ENCODE measurements at regions not wholly inside any gene's neighbourhood (a gene's known extent, or its start where the extent isn't known, plus 50 kb on each side); places are given as distances from the start of the nearest gene placed in this dataset.
"Not testable (repeated sequence)": the region's sequence is repeated elsewhere in the genome, so short reads cannot be mapped to it uniquely, and the experiment has no call there.

DNA sequence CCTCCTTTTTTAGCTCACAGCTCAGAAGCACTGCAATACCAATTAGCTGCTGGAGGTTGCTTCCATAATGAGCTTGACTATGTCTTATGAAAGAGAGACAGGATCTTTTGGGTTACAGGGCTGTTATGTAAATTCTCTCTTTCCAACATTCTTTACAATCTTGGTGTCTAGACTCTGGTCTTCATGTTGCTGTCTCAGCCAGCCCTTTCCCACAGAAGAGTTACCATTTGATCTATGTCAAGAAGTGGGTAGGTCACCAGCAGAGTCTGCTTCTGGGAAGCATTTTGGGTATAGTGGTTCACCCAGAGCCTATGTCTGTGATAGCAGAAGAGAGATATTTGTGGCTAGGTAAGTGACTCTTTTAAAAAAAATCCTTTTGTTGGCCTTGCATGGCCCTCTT lies 234.5 kb downstream of the SATB1 start:
- no peak for DNase-seq (ENCODE audit: low read depth in 2 of 2)

DNA sequence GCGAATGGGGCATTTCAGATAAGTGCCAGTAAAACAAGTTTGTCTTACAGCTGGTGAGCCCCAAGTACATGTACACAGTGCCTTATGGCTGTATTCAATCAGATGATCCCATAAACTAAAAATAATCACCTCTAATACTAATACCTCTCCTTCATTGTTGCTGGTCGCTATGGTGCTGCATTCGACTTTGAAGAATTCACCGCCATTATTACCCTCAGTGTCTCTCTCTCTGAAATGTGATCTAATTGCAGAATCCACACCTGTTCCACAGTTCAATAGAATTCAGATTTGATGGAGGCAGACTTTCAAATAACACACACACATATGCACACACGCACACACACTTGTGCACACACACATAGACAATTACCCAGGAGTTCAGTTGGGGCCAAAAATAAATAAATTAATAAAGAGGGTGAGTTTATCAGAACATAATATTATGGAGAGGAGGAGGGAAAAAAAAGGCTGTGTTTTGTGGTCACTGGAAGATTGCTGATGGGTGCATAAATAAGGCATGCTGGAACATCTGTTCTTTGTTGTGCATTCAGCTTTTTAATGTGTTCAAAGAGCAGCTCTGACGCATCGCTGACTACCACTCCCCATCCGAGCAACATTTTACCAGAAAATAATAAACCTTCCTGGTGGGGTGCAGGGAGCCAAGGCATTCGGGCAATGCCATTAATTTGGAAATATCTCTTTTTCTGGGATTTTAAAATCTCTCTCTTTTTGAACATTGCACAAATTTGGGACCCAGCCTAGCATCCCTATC lies 235.7 kb downstream of the SATB1 start:
- DNase-seq (ENCODE audit: low read depth in 2 of 2) = no peak

DNA sequence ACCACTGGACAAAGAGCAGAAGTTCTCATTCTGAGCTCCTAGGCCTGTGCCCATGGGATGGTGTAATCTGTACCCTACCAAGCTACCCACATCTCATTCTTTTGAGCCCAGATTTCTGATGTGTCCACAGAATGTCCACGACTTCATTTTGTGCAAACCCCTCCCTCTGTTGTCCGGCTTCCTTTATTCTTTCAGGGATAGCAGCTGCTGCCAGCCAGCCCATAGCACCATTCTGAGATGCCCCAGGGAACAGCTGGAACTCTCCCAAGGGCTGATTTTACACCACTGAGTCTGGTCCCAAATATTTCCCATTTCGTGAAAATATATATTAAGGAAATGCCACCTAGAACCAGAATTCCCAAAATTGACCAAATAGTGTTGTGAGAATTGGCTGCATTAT lies 236.6 kb downstream of the SATB1 start:
- DNase-seq (ENCODE audit: low read depth in 2 of 2) = no peak

DNA sequence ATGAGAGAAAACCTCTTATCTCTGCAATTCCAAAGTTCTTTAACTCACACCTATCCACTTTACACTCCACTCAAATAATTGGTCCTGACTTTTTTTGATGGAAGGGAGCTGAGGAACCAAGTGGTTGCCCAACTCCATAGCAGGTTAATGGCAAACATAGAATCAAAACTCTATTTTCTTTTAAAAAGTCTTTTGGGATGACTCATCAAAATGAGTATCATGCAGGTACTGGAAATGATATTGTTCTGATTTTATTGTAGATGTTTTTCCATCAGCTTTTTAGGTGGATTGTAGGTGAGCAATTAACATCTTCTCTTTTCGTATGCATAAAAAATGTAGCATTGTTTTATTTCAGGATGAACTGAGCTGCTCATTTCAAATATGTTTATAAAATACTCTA lies 239.5 kb downstream of the SATB1 start:
- no peak for DNase-seq (ENCODE audit: low read depth in 2 of 2)

DNA sequence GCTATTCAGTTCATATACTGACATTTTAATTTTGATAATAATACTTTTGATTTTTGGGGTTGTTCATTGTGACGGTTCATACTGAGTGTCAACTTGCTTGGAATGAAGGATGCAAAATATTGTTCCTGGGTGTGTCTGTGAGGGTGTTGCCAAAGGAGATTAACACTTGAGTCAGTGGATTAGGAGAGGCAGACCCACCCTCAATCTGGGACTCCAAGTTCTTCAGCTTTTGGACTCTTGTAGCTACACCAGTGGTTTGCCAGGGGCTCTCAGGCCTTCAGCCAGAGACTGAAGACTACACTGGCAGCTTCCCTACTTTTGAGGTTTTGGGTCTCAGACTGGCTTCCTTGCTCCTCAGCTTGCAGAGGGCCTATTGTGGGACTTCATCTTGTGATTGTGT lies 242.2 kb downstream of the SATB1 start:
- not testable (repeated sequence) for DNase-seq (ENCODE audit: low read depth in 2 of 2)

DNA sequence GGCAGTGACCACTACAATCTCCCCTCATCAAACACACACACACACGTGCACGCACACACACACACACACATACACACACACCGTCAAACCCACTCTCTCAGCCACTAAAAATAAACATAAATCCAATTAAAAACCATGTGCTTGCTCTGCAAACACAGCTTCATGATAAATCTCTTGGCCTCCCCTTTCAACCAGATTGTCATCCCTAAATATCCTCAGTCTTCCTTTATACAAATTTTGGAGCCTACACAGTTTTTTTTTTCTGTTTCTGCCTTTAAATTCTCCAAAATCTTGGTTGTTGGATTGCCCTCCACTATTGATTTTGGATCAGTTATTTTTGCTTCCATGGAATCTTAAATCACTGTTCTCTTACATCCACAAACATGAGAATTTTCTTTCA lies 245.6 kb downstream of the SATB1 start:
- DNase-seq (ENCODE audit: low read depth in 2 of 2) = no peak

DNA sequence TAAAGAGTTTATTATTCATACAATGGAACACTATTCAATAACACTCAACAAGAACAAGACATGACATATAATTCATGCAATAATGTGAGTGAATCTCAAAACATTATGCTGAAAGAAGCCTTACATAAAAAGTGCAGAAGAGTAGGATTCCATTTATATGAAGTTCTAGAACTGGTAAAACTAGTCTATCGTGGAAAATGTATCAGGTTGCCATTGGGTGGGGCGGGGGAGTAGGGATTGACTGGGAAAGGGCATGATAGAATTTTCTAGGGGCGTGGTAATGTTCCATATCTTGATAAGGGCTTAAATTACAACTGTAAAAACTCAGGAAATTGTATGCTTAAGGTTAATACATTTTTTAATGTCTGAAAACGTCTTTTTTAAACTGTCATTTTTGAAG lies 247.9 kb downstream of the SATB1 start:
- DNase-seq (ENCODE audit: low read depth in 2 of 2) = no peak

DNA sequence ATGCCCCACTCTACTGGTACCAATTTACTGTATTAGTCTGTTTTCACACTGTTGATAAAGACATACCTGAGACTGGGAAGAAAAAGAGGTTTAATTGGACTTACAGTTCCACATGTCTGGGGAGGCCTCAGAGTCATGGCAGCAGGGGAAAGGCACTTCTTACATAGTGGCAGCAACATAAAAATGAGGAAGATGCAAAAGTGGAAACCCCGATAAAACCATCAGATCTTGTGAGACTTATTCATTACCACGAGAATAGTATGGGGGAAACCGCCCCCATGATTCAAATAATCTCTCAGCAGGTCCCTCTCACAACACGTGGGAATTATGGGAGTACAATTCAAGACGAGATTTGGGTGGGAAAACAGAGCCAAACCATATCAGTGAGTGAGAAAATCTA lies 251.2 kb downstream of the SATB1 start:
- not testable (repeated sequence) for DNase-seq (ENCODE audit: low read depth in 2 of 2)

DNA sequence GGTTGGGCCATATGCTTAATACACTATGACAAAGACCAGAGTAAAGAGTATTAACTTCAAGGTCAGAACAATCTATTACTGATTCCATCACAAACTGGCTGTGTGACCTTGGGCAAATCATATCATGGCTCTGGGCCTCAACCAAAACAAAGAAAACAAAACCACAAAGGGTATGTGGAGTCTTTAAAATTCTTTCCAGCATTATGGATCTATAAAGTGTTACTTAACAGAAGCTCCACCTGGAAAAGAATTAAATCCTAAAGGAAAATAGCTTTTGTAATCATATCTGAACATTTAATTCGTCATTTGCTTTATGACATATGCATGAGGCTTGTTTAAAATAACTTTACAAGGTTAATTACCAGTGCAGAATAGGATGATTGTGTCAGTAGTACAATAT lies 265.5 kb downstream of the SATB1 start:
- DNase-seq (ENCODE audit: low read depth in 2 of 2) = no peak

DNA sequence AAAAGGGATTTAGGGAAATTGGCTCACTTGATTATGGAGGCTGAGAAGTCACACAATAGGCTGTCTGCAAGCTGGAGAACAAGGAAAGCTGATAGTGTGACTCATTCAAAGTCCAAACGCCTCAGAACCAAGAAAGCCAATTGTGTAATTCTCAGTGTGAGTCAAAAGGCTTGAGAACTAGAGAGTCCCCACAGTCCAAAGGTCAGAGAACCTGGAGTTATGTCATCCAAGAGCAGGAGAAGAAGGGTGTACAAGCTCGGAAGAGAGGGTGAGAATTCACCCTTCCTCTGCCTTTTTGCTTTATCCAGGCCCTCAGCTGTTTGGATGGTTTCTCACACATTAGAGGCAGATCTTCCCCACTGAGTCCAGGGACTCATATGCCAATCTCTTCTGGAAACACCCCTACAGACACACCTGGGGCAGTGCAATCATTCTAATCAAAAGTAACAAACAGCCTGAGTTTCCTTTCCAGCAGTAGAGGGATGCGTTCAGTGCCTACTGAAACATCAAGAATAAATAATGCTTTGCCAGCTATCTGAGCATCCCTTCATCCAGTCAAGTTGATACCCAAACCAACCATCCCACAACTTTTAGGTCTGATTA lies 271.5 kb downstream of the SATB1 start:
- DNase-seq (ENCODE audit: low read depth in 2 of 2) = no peak

DNA sequence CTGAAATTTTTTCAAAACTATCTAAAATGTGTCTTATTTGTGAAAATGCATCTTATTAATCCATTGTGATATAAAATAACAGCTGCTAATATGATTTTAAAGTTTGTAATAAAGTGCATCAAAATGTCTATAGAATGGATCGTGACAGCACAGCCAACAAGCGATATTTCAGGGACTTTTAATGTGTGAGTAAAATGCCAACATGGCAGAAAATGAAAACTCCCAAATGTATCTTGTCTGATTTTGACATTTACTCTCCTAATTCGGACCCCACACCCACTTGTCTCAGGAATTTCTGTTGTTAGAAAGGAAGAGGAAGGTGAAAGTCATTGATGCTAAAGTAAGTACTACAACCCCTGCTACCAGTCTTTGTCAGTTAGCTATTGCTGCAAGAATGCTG lies 273.9 kb downstream of the SATB1 start:
- DNase-seq (ENCODE audit: low read depth in 2 of 2) = no peak

DNA sequence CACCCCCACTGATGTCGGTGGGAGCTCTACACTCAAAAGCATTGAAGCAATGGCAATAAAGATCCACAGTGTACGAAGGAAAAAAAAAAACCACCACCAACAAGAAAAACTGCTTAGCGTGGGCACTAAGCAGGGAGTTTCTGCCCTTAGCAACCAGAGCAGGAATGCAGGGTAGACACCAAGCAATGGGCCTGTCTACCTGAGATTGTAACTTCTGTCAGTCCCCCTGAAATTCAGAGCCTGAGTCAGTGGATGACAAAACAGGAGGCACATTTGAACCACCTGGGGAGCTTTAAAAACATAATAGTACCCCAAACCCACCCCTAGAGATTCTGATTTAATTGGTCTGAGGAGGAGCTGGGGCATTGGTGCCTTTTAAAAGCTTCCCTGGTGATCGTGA lies 275.2 kb downstream of the SATB1 start:
- DNase-seq (ENCODE audit: low read depth in 2 of 2) = no peak

DNA sequence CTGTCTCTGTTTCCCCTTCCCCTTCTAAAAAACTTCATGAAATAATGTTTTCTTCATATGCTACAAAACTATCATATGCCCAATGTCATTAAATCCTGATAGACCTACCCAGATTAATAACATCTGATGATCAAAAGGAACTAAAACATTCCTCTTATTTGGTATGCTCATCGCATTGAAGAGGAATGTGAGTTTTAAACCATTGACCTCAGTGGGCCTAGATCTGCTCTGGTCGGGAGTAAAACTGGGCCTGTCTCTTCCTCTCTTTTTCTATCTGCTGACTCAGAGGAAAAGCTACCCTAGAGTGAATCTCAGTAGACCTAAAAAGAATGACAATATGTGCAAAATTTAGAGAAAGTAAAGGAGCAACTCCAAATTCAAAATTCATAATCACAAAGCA lies 275.8 kb downstream of the SATB1 start:
- no peak for DNase-seq (ENCODE audit: low read depth in 2 of 2)

DNA sequence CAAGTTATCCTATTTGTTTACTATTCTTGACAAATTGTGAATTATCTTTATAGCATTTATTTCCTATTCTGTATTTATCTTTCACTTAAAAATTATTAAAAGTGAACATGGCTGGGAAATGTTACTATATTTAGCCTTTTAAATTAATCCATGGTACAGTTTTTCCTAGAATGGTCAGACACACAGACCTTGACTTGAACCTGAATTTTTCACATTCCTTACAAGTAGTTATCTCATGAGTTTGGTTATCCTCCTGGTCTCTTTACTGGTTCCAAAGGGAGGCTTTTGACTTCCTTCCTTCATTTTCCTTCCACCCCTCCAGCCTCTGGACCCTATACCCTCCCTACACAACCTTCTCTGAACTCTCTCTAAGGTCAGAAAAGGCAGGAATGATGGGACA lies 280.6 kb downstream of the SATB1 start:
- DNase-seq (ENCODE audit: low read depth in 2 of 2) = no peak

DNA sequence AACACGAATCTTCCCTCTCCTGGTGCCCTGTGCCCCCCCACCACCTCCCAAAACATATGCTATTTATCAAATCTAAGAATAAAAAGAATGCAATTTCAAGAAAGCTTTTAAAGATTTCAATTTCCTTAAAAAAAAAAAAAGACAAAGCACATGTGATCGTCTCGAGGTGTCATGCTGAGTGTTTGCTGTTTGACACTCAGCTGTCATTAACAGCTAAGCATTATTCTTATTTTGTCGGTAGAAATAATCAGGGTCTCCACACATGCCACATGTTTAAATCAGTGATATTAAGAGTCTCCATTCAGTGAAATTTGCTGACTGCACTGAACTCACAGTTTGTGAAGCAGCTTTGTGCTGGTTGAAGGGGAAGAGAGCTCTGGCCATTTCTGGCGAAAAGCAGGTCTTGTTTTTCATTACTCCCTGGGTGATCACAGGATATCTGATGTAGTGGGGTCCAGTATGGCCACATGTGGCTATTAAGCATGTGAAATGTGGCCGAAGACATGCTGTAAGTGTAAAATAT lies 281.8 kb downstream of the SATB1 start:
- no peak for DNase-seq (ENCODE audit: low read depth in 2 of 2)

DNA sequence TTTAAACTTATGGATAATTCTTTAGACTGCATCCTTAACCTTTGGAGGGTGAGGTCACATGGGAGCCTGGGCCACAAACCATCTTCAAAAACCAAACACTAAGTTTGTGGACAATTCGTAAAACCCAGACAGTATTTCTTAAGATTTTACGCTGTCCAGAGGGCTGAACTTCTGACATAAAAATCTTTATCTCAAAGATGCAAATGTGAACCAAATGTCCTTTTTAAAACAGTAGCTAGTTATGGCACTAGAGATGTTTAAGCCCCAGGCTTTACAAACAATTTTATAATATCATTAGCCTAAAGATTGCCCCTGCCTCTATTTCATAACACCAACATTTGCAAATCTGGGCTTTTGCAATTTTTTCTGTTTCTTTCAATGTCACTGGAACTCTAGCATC lies 287.2 kb downstream of the SATB1 start:
- no peak for DNase-seq (ENCODE audit: low read depth in 2 of 2)

DNA sequence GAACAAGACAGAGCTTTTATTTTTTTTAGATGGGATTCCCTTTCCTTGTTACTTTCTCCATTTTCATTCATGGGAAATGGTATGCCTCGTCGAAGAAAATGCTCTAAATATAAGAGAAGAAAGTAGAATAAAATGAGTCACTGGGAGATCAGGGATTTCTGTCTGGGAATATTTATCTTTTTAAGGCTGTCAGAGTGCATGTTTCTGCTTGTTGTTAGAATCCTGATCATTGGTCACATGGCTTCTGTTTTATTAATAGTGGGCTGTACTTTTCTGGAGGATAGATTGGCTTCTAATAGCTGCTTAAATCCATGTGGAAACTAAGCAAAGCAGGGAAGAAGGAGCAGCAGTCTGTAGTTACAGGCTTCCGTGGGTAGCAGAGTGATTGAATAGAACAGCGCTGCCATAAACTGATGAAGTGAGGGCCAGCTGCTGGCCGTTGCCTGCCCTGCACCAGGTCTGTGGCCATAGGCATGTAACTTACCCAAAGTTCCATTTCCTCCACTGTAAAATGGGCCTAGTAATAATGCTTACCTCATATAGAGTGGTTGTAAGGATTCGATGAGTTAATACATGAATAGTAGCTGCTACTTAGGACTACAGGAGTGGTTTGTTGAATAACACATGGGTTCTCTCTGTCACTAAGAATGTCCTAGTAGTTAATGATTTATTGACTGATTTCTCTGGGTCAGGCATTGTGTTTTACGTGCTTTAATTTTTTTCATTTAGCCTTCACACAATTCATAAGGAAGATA lies 289.9 kb downstream of the SATB1 start:
- no peak for DNase-seq (ENCODE audit: low read depth in 2 of 2)

DNA sequence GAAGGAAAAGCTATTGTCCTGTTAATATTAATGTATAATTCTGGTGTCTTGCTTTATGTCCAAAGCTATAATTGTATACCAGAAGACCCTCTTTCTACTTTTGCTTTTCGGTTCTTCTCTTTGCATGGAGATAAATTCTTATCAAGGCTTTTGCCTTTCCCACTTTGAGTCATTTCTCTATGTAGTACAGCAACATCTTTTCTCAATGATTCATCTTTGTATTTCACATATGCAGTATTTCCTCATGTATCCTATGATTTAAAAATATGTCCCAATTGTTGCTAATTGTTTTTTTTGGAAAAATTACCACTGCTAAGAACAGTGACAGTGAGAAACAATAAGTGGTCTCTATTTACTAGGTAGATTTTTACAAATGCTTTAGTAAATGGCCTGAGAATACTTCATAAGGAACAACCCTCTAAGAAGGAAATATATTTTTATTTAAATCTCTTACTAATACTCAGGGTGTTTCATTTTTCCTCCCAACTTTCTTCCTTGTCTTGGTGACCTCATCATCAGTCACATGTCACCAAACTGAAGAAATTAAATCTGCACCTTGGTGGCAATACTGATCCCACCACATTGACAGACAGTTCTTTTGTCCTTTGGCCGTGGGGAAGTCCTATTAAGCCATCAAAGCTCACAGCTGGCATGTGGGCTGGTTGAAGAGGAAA lies 290.6 kb downstream of the SATB1 start:
- no peak for DNase-seq (ENCODE audit: low read depth in 2 of 2)

DNA sequence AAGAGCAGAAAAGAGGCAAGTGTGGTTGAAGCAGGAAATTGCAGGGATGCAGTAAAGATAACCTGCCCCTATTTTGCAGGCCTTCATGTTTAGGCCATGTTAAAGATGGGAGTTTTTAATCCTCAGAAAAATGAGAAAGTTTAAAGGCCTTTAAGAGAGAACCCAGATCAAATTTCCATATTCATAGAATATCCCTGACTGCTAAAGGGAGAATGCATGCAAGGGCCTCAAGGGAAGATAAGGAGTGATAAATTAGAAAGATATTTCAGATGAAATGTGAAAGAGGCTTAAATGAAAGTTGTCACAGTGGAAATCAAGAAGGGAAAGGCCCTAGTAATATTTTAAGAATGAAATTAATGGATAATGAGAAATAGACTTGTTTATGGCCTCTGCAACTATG lies 292.1 kb downstream of the SATB1 start:
- no peak for DNase-seq (ENCODE audit: low read depth in 2 of 2)

DNA sequence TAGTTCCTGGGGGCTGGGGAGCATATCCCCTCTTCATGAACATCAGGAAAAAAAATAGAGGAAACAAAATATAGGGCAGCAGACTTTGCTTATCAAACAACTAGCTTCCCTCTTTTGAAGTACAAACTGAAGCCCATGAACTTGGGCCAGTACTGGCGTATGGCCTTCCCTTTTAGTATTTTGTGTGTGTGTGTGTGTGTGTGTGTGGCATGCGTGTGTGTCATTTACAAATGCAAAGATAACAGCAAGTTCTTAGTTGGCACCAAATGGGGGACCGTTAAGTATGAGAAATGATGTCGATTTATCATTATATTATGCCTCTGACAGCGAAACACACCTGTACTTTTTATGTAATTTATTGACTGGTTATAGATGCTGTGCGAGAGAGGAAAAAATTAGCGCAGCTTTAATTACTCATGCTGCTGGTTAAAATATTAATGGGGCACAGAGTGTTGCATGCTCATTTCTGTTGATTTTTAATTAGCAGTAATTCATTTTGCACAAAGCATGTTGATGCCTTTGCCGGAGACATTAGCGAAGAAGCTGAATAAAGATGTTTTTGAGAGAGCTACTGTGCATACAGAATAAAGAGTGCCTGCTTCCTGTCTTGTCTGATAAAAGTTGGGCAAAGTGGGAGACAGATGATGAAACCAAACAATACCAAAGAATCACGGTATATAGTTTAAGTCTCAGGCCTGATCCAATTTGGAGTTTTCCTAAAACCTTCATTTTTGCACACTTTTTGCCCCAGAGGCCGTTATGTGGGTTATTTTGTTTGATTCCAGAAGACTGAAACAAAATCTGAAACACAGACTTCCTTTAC lies 297.1 kb downstream of the SATB1 start:
- no peak for DNase-seq (ENCODE audit: low read depth in 2 of 2)

DNA sequence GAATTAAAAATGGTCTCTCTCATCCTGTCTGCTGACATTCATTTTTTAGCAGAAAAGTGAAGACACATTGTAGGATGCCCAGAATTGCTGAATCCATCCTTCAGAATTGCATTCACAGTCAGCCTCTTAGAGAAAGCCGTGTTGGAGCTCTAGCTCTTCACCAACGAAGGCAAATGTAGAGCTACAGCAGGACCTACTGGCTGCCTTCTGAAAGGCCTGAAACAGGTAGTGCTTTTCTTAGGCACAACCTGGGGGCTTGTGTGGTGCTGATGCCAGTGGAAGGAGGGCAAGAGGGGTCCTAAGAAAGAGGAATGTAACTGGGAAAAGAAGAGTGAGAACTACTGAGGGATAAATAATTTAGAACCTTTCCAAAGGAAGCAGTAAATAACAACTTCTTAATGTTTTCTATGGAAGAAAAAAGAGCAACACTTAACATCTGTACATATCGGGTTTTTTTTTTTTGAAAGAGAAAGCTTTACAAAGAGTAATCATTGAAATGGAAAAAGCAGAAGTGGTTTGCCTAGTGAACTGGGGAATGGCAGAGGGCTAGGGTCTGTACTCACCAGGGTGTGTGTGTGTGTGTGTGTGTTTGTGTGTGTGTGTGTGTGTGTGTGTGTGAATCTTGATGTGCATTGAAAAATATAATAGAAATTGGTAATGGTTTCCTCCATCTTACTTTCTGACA lies 297.8 kb downstream of the SATB1 start:
- no peak for DNase-seq (ENCODE audit: low read depth in 2 of 2)
